HepG2 (cell line): ENCODE measurements at regions not wholly inside any gene's neighbourhood (a gene's known extent, or its start where the extent isn't known, plus 50 kb on each side); places are given as distances from the start of the nearest gene placed in this dataset.

Source experiments
- CEBPB ChIP-seq: IDR thresholded peaks from 2 replicates; pipeline ENCODE4 v1.6.1; 2011; ENCODE audit warnings: low read depth, low read length, improper control_type of control experiment, borderline replicate concordance
- CTCF ChIP-seq: sonication (generic); formaldehyde crosslinking; IDR thresholded peaks from 2 replicates; pipeline ENCODE4 v1.5.0; 2020; ENCODE audit warnings: mild to moderate bottlenecking, missing genetic modification reagents, moderate library complexity
- FOSL1 ChIP-seq: sonication (generic); formaldehyde crosslinking; IDR thresholded peaks from 2 replicates; pipeline ENCODE4 v1.9.0; 2021; ENCODE audit warnings: missing genetic modification reagents, borderline replicate concordance
- POLR2AphosphoS5 ChIP-seq: IDR thresholded peaks from 2 replicates; pipeline ENCODE4 v1.6.1; 2012; ENCODE audit warnings: low read depth, low read length
- REST ChIP-seq, 2 experiments: IDR thresholded peaks; 2 replicates each; pipeline ENCODE4 v1.6.1; 2011 to 2012; ENCODE audit warnings: low read length in 2 of 2, borderline replicate concordance in 1 of 2, low read depth in 1 of 2, mild to moderate bottlenecking in 1 of 2, moderate library complexity in 1 of 2
- ZNF558 ChIP-seq: sonication (generic); formaldehyde crosslinking; IDR thresholded peaks from 2 replicates; pipeline ENCODE4 v1.9.0; 2022; ENCODE audit warnings: mild to moderate bottlenecking, missing genetic modification reagents, borderline replicate concordance

GRCh38 chr10:107971973-107972372 lies 807.5 kb upstream of the SORCS1 start:
- TF ChIP-seq REST (IDR thresholded peaks at IDR 0.05; ENCODE audit: borderline replicate concordance in 1 of 2, low read depth in 1 of 2, low read length in 2 of 2) (no peak), CTCF (no peak), POLR2AphosphoS5 (no peak), ZNF558 (CRISPR knock-in tag) (no peak), CEBPB (no peak), FOSL1 (no peak)
